Dendritic cell treated with granulocyte-macrophage colony-stimulating factor and Interleukin-4, amounts not matched to agents 40 ng/mL and 50 ng/mL, for 4 days (primary cell): ENCODE measurements at regions not wholly inside any gene's neighbourhood (a gene's known extent, or its start where the extent isn't known, plus 50 kb on each side); places are given as distances from the start of the nearest gene placed in this dataset.
"Not testable (repeated sequence)": the region's sequence is repeated elsewhere in the genome, so short reads cannot be mapped to it uniquely, and the experiment has no call there.

Experiments
- H3K27ac Mint-ChIP-seq: one replicate; pipeline ENCODE4 v1.8.0; 2022; ENCODE audit warnings: mild to moderate bottlenecking, mixed read lengths
- H3K27me3 Mint-ChIP-seq: one replicate; pipeline ENCODE4 v1.8.0; 2022; ENCODE audit warnings: mild to moderate bottlenecking, mixed read lengths
- H3K36me3 Mint-ChIP-seq: one replicate; pipeline ENCODE4 v1.8.0; 2022; ENCODE audit warnings: low read depth, mixed read lengths
- H3K4me1 Mint-ChIP-seq: one replicate; pipeline ENCODE4 v1.8.0; 2022; ENCODE audit warnings: low read depth, mixed read lengths
- H3K4me3 Mint-ChIP-seq: one replicate; pipeline ENCODE4 v1.8.0; 2022; ENCODE audit warnings: mild to moderate bottlenecking, moderate library complexity, mixed read lengths
- H3K9me3 Mint-ChIP-seq: one replicate; pipeline ENCODE4 v1.8.0; 2022; ENCODE audit warnings: mixed read lengths
- intact Hi-C: fragments of 100-400 bp; cut with micrococcal nuclease; formaldehyde crosslinking; loops from one replicate; pipeline ENCODE4 v1.15.0; 2022

- Mint-ChIP-seq H3K27ac (no peak overlapping the region), H3K36me3 (peaks cover 61% of the 10 kb centered on the region), H3K4me3 (no peak overlapping the region), H3K9me3 (no peaks in the 10 kb centered on the region), H3K27me3 (no peaks in the 10 kb centered on the region), H3K4me1 (peaks cover 11% of the 10 kb centered on the region)
- intact Hi-C loops = no loop called here
These were observed 67.1 kb upstream of the METRNL start for GRCh38 chr17:83012200-83012785.

DNA sequence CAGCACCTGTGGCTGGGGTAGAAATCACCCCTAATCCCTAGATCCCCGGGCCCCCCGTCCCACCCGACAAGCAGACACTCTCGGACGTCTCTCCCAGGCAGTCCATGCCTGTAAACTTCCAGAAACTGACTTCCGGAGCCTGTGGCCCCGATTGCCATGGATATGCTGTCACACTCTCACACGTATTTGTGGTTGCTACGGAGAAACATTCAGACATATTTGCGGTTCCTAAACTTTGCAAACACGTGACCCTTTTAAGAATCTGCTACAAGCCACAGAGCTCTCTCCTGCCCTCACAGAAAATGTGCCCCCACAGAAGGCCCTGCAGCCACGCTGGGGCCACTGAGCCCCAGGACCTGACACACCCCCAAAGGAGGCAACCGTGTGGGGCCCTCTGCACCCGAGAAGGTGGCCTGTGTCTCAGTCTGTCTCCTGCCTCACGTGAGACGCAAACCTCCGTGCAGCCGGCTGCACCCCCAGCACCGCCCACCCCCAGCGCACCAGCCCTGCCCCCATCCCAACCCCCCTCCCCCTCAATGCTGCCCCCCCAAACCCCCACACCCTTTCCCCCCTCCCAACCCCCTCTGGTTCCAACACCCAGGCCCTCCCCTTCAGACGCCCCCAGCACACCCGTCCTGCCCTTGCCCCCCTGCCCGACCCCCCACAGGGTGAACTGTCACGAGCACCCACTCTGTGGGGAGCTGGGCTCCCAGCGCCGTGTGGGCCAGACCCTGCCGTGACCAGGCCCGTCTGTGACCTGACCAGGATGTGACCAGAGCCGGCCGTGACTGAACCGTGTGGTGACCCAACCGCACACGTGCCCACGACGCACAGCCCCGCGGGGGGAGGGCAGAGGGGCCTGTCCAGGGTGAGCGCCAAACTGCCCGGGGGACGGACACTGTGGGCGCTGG is 66.3 kb upstream of the METRNL start:
- intact Hi-C loops = no loop called here

GRCh38 chr17:83013779-83014117 is 65.7 kb upstream of the METRNL start:
- Mint-ChIP-seq H3K36me3 (peaks cover 50% of the 10 kb centered on the region), H3K4me3 (no peak overlapping the region), H3K27ac (no peak overlapping the region), H3K4me1 (peaks cover 11% of the 10 kb centered on the region), H3K27me3 (no peaks in the 10 kb centered on the region), H3K9me3 (no peaks in the 10 kb centered on the region)
- intact Hi-C loops = no loop called here

More for the DNA sequence above, 66.3 kb upstream of the METRNL start:
- no peaks in the 10 kb centered on the region for H3K27me3 Mint-ChIP-seq
- peaks cover 11% of the 10 kb centered on the region for H3K4me1 Mint-ChIP-seq
- H3K9me3 Mint-ChIP-seq = no peaks in the 10 kb centered on the region
- H3K36me3 Mint-ChIP-seq = peaks cover 53% of the 10 kb centered on the region
- H3K27ac Mint-ChIP-seq = no peak overlapping the region
- H3K4me3 Mint-ChIP-seq = no peak overlapping the region

- intact Hi-C loops = no loop called here
- H3K36me3 Mint-ChIP-seq = peaks cover 50% of the 10 kb centered on the region
- H3K4me3 Mint-ChIP-seq = no peak overlapping the region
- H3K27me3 Mint-ChIP-seq = no peaks in the 10 kb centered on the region
- peaks cover 11% of the 10 kb centered on the region for H3K4me1 Mint-ChIP-seq
- no peak overlapping the region for H3K27ac Mint-ChIP-seq
- no peaks in the 10 kb centered on the region for H3K9me3 Mint-ChIP-seq
These were observed 65.1 kb upstream of the METRNL start for GRCh38 chr17:83014297-83014696.

DNA sequence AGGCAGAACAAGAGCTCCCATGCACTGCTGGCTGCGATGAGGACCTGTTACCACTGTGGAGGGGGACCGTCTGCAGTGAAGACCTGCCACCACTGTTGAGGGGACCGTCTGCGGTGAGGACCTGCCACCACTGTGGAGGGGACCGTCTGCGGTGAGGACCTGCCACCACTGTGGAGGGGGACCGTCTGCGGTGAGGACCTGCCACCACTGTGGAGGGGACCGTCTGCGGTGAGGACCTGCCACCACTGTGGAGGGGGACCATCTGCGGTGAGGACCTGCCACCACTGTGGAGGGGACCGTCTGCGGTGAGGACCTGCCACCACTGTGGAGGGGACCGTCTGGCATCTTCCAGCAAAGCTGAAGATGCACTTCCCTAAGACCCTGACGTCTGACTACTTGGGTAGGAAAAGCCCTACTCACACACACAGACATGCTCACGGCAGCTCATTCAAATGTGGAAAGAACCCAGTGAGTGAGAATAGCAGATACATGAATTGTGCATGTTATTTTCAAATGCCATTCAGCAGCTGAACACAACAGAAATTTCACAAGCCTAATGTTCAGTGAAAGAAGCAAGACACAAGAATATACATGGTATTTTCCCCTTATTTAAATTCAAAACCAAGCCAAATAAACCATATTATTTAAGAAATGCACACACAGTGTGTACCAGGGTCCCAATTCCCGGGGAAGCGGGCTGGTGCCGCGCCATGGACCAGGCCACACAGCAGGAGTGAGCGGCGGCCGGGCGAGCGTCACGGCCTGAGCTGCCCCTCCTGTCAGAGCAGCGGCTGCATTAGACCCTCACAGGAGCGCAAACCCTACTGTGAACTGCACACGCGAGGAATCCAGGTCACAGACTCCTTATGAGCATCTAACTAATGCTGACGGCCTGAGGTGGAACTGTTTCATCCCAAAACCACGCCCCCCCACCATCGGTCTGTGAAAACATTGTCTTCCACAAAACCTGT is 64.2 kb upstream of the METRNL start:
- Mint-ChIP-seq H3K36me3 (peaks cover 48% of the 10 kb centered on the region), H3K27ac (no peak overlapping the region), H3K9me3 (no peaks in the 10 kb centered on the region), H3K4me3 (no peak overlapping the region), H3K27me3 (no peaks in the 10 kb centered on the region), H3K4me1 (peaks cover 11% of the 10 kb centered on the region)
- intact Hi-C loops = no loop called here

GRCh38 chr17:83018658-83019193 is 60.7 kb upstream of the METRNL start:
- Mint-ChIP-seq H3K4me1 (peaks cover 17% of the 10 kb centered on the region), H3K9me3 (no peaks in the 10 kb centered on the region), H3K27ac (no peak overlapping the region), H3K27me3 (no peaks in the 10 kb centered on the region), H3K36me3 (peaks cover 28% of the 10 kb centered on the region), H3K4me3 (no peak overlapping the region)
- intact Hi-C loops = no loop called here

DNA sequence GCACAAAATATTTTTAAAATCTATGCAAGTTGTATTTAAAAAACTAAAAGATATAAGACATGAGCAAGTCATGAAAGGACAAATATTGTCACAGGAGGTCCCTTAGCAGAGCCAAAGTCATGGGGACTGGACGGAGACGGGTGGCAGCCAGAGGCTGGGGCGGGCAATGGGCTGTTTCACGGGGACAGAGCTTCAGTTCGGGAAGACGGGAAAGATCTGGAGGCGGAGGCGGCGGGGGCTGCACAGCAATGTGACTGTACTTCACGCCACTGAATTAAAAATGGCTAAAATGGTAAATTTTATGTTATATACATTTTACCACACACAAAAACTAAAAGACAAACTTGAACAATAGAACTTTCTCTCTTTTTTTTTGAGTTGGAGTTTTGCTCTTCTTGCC is 60.0 kb upstream of the METRNL start:
- H3K4me3 Mint-ChIP-seq = no peak overlapping the region
- H3K27me3 Mint-ChIP-seq = no peaks in the 10 kb centered on the region
- H3K9me3 Mint-ChIP-seq = no peaks in the 10 kb centered on the region
- no peak overlapping the region for H3K27ac Mint-ChIP-seq
- H3K36me3 Mint-ChIP-seq = peaks cover 28% of the 10 kb centered on the region
- intact Hi-C loops = no loop called here
- H3K4me1 Mint-ChIP-seq = peaks cover 17% of the 10 kb centered on the region

GRCh38 chr17:83024218-83024971 is 55.0 kb upstream of the METRNL start:
- Mint-ChIP-seq H3K9me3 (no peaks in the 10 kb centered on the region), H3K4me3 (no peak overlapping the region), H3K4me1 (peaks cover 12% of the 10 kb centered on the region), H3K27ac (no peak overlapping the region), H3K36me3 (peaks cover 41% of the 10 kb centered on the region), H3K27me3 (no peaks in the 10 kb centered on the region)
- intact Hi-C loops = no loop called here

DNA sequence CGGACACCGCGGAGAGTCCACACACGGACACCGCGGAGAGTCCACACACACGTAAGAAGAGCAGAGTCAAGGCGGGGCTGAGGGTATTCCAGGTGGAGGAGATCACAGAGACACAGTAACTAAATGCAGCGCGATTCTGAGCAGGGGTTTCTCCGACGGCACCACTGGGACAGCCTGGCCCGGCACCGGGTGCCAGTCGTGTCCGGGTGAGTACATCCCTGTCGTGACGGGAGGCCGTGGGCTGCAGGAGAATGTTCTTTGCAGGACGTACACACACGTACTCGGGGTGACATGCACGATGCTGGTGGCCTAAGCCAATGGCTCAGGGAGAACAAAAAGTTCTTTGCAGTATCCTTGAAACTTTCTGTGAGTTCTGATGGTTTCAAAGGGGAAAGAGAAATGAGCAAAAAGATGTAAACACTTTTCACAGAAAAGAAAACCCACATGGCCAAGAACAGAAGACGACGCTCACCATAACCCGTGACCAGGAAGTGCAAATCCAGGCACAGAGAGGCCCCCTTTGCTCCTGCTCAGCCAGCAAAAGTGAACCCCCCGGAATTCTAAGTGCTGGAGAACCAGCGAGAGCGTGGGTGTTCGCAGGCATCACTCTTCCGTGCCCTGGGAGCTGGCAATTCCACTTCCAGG is 53.7 kb upstream of the METRNL start:
- no peak overlapping the region for H3K27ac Mint-ChIP-seq
- H3K4me1 Mint-ChIP-seq = peaks cover 17% of the 10 kb centered on the region
- no peaks in the 10 kb centered on the region for H3K9me3 Mint-ChIP-seq
- H3K27me3 Mint-ChIP-seq = no peaks in the 10 kb centered on the region
- H3K4me3 Mint-ChIP-seq = no peak overlapping the region
- H3K36me3 Mint-ChIP-seq = peaks cover 50% of the 10 kb centered on the region
- intact Hi-C loops = no loop called here

DNA sequence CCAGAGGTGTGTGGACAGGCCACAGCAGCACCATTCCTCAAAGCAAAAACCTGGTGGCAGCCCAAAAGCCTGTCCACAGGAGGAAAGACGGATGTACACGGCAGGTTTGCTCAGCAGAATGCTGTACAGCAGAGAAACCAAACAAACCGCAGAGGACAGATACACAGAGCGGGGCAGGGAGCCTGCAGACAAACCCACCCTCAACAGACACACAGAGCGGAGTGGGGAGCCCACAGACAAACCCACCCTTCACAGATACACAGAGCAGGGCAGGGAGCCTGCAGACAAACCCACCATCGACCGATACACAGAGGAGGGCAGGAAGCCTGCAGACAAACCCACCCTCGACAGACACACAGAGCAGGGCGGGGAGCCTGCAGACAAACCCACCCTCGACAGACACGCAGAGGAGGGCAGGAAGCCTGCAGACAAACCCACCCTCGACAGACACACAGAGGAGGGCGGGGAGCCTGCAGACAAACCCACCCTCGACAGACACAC is 53.0 kb upstream of the METRNL start:
- no peak overlapping the region for H3K4me3 Mint-ChIP-seq
- H3K36me3 Mint-ChIP-seq = peaks cover 56% of the 10 kb centered on the region
- no peak overlapping the region for H3K27ac Mint-ChIP-seq
- no peaks in the 10 kb centered on the region for H3K9me3 Mint-ChIP-seq
- peaks cover 17% of the 10 kb centered on the region for H3K4me1 Mint-ChIP-seq
- intact Hi-C loops = no loop called here
- no peaks in the 10 kb centered on the region for H3K27me3 Mint-ChIP-seq

DNA sequence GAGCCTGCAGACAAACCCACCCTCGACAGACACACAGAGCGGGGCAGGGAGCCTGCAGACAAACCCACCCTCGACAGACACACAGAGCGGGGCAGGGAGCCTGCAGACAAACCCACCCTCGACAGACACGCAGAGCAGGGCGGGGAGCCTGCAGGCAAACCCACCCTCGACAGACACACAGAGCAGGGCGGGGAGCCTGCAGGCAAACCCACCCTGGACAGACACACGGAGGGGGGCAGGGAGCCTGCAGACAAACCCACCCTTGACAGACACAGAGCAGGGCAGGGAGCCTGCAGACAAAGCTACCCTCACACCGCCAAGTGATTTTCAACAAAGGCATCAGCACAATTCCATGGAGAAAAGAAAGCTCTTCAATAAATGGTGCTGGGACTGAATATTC is 52.5 kb upstream of the METRNL start:
- H3K27ac Mint-ChIP-seq, H3K9me3 Mint-ChIP-seq, H3K27me3 Mint-ChIP-seq, intact Hi-C loops, H3K4me3 Mint-ChIP-seq: not testable (repeated sequence)
- peaks cover 62% of the 10 kb centered on the region for H3K36me3 Mint-ChIP-seq
- peaks cover 17% of the 10 kb centered on the region for H3K4me1 Mint-ChIP-seq

- Mint-ChIP-seq H3K4me3 (no peak overlapping the region), H3K27me3 (no peaks in the 10 kb centered on the region), H3K9me3 (no peaks in the 10 kb centered on the region), H3K27ac (no peak overlapping the region), H3K36me3 (peaks cover 74% of the 10 kb centered on the region), H3K4me1 (peaks cover 10% of the 10 kb centered on the region)
- intact Hi-C loops = no loop called here
These were observed 50.6 kb upstream of the METRNL start for GRCh38 chr17:83028851-83029250.

DNA sequence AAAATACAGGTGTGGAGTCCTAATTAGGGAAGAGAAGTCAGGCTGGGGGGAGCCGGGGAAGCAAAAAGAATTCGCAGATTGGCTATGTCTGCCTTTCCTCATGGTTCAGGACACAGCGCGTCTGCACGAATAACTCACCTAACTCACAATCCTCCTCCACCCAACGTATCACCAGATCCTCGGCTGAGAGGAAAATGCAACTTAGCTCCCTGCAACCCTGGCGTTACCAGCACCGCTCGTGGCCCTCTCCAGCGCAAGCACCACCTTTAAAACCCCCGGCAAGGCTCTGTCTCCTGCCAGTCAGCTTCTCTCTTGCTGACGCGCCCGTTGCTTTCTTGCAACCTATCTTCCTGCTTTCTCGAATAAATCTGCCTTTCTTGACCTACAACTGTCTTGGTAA is 49.8 kb upstream of the METRNL start:
- Mint-ChIP-seq H3K27ac (no peak overlapping the region), H3K27me3 (no peaks in the 10 kb centered on the region), H3K4me3 (no peak overlapping the region), H3K4me1 (peaks cover 10% of the 10 kb centered on the region), H3K9me3 (no peaks in the 10 kb centered on the region), H3K36me3 (peaks cover 74% of the 10 kb centered on the region)
- intact Hi-C loops = no loop called here
